ENCODE measurements at regions not wholly inside any gene's neighbourhood (a gene's known extent, or its start where the extent isn't known, plus 50 kb on each side); places are given as distances from the start of the nearest gene placed in this dataset.
"Not testable (repeated sequence)": the region's sequence is repeated elsewhere in the genome, so short reads cannot be mapped to it uniquely, and the experiment has no call there.

- DNase-seq = no peak
Observed at GRCh38 chr17:68097161-68097805, 61.7 kb downstream of the KPNA2 start.

- DNase-seq = not testable (repeated sequence)
Observed at GRCh38 chr17:68099341-68099753, 63.8 kb downstream of the KPNA2 start.

- DNase-seq = no peak
Observed at GRCh38 chr17:68100000-68100641, 64.6 kb downstream of the KPNA2 start.

GRCh38 chr17:68101075-68101986, 65.8 kb downstream of the KPNA2 start:
- DNase-seq = peak; percentile 49

GRCh38 chr17:68101987-68102314, 66.4 kb downstream of the KPNA2 start:
- no peak for DNase-seq

- no peak for DNase-seq
Observed at GRCh38 chr17:68102318-68102758, 66.8 kb downstream of the KPNA2 start.

- no peak for DNase-seq
Observed at GRCh38 chr17:68103148-68103547, 67.6 kb downstream of the KPNA2 start.

- DNase-seq = no peak
Observed at GRCh38 chr17:68106085-68106484, 70.5 kb downstream of the KPNA2 start.

GRCh38 chr17:68107373-68107772, 71.8 kb downstream of the KPNA2 start:
- no peak for DNase-seq

GRCh38 chr17:68108313-68109000, 72.9 kb downstream of the KPNA2 start:
- DNase-seq = no peak

- not testable (repeated sequence) for DNase-seq
Observed at GRCh38 chr17:68109404-68109803, 73.9 kb downstream of the KPNA2 start.

GRCh38 chr17:68116211-68116610, 80.7 kb downstream of the KPNA2 start:
- not testable (repeated sequence) for DNase-seq

GRCh38 chr17:68122587-68122986, 87.1 kb downstream of the KPNA2 start:
- DNase-seq = no peak

GRCh38 chr17:68125111-68125870, 89.8 kb downstream of the KPNA2 start:
- DNase-seq = no peak

GRCh38 chr17:68127914-68128313, 92.4 kb downstream of the KPNA2 start:
- DNase-seq = no peak

- no peak for DNase-seq
Observed at GRCh38 chr17:68131456-68131855, 95.9 kb downstream of the KPNA2 start.

- DNase-seq = no peak
Observed at GRCh38 chr17:68133346-68134045, 98.0 kb downstream of the KPNA2 start.

- no peak for DNase-seq
Observed at GRCh38 chr17:68134046-68134637, 98.6 kb downstream of the KPNA2 start.

- no peak for DNase-seq
Observed at GRCh38 chr17:68134731-68135130, 99.2 kb downstream of the KPNA2 start.

GRCh38 chr17:68135141-68135887, 99.8 kb downstream of the KPNA2 start:
- no peak for DNase-seq

GRCh38 chr17:68141050-68141449, 105.5 kb downstream of the KPNA2 start:
- DNase-seq = no peak
